SK-N-SH treated with all-trans-retinoic acid at 6 μM for 48 hours (cell line): ENCODE measurements at regions not wholly inside any gene's neighbourhood (a gene's known extent, or its start where the extent isn't known, plus 50 kb on each side); places are given as distances from the start of the nearest gene placed in this dataset.

Experiments
- ARNTL ChIP-seq: fragments of 450-650 bp; formaldehyde crosslinking; IDR thresholded peaks from 2 replicates; pipeline ENCODE4 v1.5.0; 2020; ENCODE audit warnings: low read depth, mild to moderate bottlenecking, moderate library complexity, borderline replicate concordance
- CSDC2 ChIP-seq: fragments of 250-450 bp; sonication (Bioruptor Pico); IDR thresholded peaks from 2 replicates; pipeline ENCODE4 v1.5.0; 2020; ENCODE audit warnings: mild to moderate bottlenecking, moderate library complexity
- ESRRG ChIP-seq: fragments of 250-450 bp; sonication (Bioruptor Pico); IDR thresholded peaks from 2 replicates; pipeline ENCODE4 v1.6.1; 2021; ENCODE audit warnings: mild to moderate bottlenecking
- GLIS3 ChIP-seq: fragments of 250-450 bp; sonication (Bioruptor Pico); IDR thresholded peaks from 2 replicates; pipeline ENCODE4 v1.5.0; 2020; ENCODE audit warnings: mild to moderate bottlenecking, moderate library complexity
- ISL1 ChIP-seq: fragments of 250-450 bp; sonication (Bioruptor Pico); IDR thresholded peaks from 2 replicates; pipeline ENCODE4 v2.1.2; 2022; ENCODE audit warnings: mild to moderate bottlenecking, moderate library complexity
- RARB ChIP-seq: fragments of 250-450 bp; sonication (Bioruptor Pico); IDR thresholded peaks from 2 replicates; pipeline ENCODE4 v1.8.0; 2021; ENCODE audit warnings: mild to moderate bottlenecking, moderate library complexity
- SNAI2 ChIP-seq: fragments of 250-450 bp; sonication (Bioruptor Pico); IDR thresholded peaks from 2 replicates; pipeline ENCODE4 v1.5.0; 2020; ENCODE audit warnings: mild to moderate bottlenecking, moderate library complexity
- TOX ChIP-seq: fragments of 250-450 bp; sonication (Bioruptor Pico); IDR thresholded peaks from 2 replicates; pipeline ENCODE4 v1.8.0; 2021; ENCODE audit warnings: mild to moderate bottlenecking, moderate library complexity, borderline replicate concordance
- ZFP3 ChIP-seq: fragments of 250-450 bp; sonication (Bioruptor Pico); IDR thresholded peaks from 2 replicates; pipeline ENCODE4 v1.5.0; 2020; ENCODE audit warnings: mild to moderate bottlenecking, moderate library complexity
- ZNF565 ChIP-seq: fragments of 450-650 bp; formaldehyde crosslinking; conservative IDR thresholded peaks from 2 replicates; pipeline ENCODE4 v1.5.0; 2020; ENCODE audit warnings: low read depth, mild to moderate bottlenecking, moderate library complexity
- ZNF8 ChIP-seq: fragments of 450-650 bp; formaldehyde crosslinking; IDR thresholded peaks from 2 replicates; pipeline ENCODE4 v1.5.0; 2020; ENCODE audit warnings: mild to moderate bottlenecking, moderate library complexity
- TF ChIP-seq, protein P1 (sequence below): fragments of 250-450 bp; sonication (Bioruptor Pico); IDR thresholded peaks from 2 replicates; pipeline ENCODE4 v1.5.1; 2020; ENCODE audit warnings: low read depth, mild to moderate bottlenecking, moderate library complexity
- TF ChIP-seq, protein P2 (sequence below): fragments of 250-450 bp; sonication (Bioruptor Pico); IDR thresholded peaks from 2 replicates; pipeline ENCODE4 v1.8.0; 2020; ENCODE audit warnings: mild to moderate bottlenecking, moderate library complexity, borderline replicate concordance

DNA sequence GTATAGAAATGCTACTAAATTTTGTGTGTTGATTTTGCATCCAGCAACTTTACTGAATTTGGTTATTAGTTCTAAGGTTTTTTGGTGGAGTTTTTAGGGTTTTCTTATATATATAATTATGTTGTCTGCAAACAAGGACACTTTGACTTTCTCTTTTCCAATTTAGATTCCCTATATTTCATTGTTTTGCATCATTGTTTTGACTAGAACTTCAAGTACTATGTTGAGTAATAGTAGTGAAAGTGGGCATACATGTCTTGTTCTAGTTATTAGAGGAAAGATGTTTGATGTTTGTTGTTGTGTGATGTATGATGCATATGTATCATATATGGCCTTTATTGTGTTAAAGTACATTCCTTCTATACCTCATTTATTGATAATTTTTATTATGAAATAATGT, 362.3 kb upstream of the PRR16 start:
- TF ChIP-seq ESRRG (CRISPR knock-in tag) (no peak), ZNF565 (CRISPR knock-in tag) (no peak), ARNTL (CRISPR knock-in tag) (no peak), ZNF8 (CRISPR knock-in tag) (no peak), TOX (CRISPR knock-in tag) (no peak), ISL1 (CRISPR knock-in tag) (no peak), RARB (CRISPR knock-in tag) (no peak), GLIS3 (CRISPR knock-in tag) (no peak), ZFP3 (CRISPR knock-in tag) (no peak), CSDC2 (CRISPR knock-in tag) (no peak), SNAI2 (no peak)
- TF ChIP-seq, protein P1, sequence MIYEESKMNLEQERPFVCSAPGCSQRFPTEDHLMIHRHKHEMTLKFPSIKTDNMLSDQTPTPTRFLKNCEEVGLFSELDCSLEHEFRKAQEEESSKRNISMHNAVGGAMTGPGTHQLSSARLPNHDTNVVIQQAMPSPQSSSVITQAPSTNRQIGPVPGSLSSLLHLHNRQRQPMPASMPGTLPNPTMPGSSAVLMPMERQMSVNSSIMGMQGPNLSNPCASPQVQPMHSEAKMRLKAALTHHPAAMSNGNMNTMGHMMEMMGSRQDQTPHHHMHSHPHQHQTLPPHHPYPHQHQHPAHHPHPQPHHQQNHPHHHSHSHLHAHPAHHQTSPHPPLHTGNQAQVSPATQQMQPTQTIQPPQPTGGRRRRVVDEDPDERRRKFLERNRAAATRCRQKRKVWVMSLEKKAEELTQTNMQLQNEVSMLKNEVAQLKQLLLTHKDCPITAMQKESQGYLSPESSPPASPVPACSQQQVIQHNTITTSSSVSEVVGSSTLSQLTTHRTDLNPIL (CRISPR knock-in tag), result no peak
- TF ChIP-seq, protein P2, sequence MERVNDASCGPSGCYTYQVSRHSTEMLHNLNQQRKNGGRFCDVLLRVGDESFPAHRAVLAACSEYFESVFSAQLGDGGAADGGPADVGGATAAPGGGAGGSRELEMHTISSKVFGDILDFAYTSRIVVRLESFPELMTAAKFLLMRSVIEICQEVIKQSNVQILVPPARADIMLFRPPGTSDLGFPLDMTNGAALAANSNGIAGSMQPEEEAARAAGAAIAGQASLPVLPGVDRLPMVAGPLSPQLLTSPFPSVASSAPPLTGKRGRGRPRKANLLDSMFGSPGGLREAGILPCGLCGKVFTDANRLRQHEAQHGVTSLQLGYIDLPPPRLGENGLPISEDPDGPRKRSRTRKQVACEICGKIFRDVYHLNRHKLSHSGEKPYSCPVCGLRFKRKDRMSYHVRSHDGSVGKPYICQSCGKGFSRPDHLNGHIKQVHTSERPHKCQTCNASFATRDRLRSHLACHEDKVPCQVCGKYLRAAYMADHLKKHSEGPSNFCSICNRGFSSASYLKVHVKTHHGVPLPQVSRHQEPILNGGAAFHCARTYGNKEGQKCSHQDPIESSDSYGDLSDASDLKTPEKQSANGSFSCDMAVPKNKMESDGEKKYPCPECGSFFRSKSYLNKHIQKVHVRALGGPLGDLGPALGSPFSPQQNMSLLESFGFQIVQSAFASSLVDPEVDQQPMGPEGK, result no peak
